ENCODE measurements at regions not wholly inside any gene's neighbourhood (a gene's known extent, or its start where the extent isn't known, plus 50 kb on each side); places are given as distances from the start of the nearest gene placed in this dataset.

- H3K9me3 ChIP-seq (ENCODE audit: control insufficient read depth in 1 of 2, insufficient read depth in 1 of 2, low read depth in 1 of 2, low read length in 2 of 2): no peaks in the 10 kb centered on the region
- BruUV-seq (replicated peaks): no TSS peak
- peaks cover 6% of the 10 kb centered on the region for H3K27me3 ChIP-seq (ENCODE audit: insufficient read depth, low read length)
- no peaks in the 10 kb centered on the region for H3K36me3 ChIP-seq (ENCODE audit: control insufficient read depth in 1 of 2, insufficient read depth in 2 of 2, low read length in 2 of 2)
- no peak overlapping the region for H3K4me3 ChIP-seq (replicated peaks in 1 of 2; ENCODE audit: low read depth in 1 of 2, low read length in 2 of 2)
- TF ChIP-seq ZNF274 (IDR thresholded peaks at IDR 0.05; ENCODE audit: low read depth, low read length) (no peak), ELF1 (IDR thresholded peaks at IDR 0.05; ENCODE audit: borderline replicate concordance, low read depth) (no peak), REST (IDR thresholded peaks at IDR 0.05; ENCODE audit: low read depth) (no peak), JUND (IDR thresholded peaks at IDR 0.05) (no peak), YY1 (IDR thresholded peaks at IDR 0.05; ENCODE audit: extremely low read depth, insufficient replicate concordance, low read depth, low read length) (no peak), POLR2A (IDR thresholded peaks at IDR 0.05; ENCODE audit: borderline replicate concordance, extremely low read depth, insufficient read depth, insufficient read length) (no peak), RAD21 (IDR thresholded peaks at IDR 0.05; ENCODE audit: low read depth) (no peak), ZBTB33 (IDR thresholded peaks at IDR 0.05; ENCODE audit: extremely low read depth, insufficient replicate concordance, low read length) (no peak), SRF (IDR thresholded peaks at IDR 0.05; ENCODE audit: low read depth) (no peak), TCF7L2 (IDR thresholded peaks at IDR 0.05; ENCODE audit: borderline replicate concordance, extremely low read depth, insufficient read depth, insufficient read length) (no peak)
- no peaks in the 10 kb centered on the region for H3K9me2 ChIP-seq (ENCODE audit: insufficient read depth)
- intact Hi-C loops (cut with micrococcal nuclease): no loop called here
- ChIA-PET RAD21 (ENCODE audit: low non-redundant PET in 1 of 2, low total read pairs in 2 of 2, uncharacterized antibody in 2 of 2, unreplicated experiment in 2 of 2) (no interaction called here), POLR2A (no interaction called here), CTCF (no interaction called here)
- ATAC-seq: no peak
- no peak for DNase-seq (ENCODE audit: low read depth, low spot score)
- H3K79me2 ChIP-seq (ENCODE audit: insufficient read depth, low read length): no peaks in the 10 kb centered on the region
- no peaks in the 10 kb centered on the region for H4K20me1 ChIP-seq (ENCODE audit: insufficient read depth)
- H3K27ac ChIP-seq (ENCODE audit: low read depth, low read length): no peak overlapping the region
- H2AFZ ChIP-seq (ENCODE audit: low read depth, low read length, poor library complexity, severe bottlenecking): no peak overlapping the region
- no peak overlapping the region for H3K4me2 ChIP-seq (ENCODE audit: low read length)
- H3K9ac ChIP-seq (ENCODE audit: low read length): no peak overlapping the region
- H3K4me1 ChIP-seq (ENCODE audit: control insufficient read depth in 1 of 2, insufficient read depth in 2 of 2, low read length in 2 of 2): no peaks in the 10 kb centered on the region
Observed at GRCh38 chr22:48397531-48398180, 1430.0 kb downstream of the BRD1 start.
